LNCaP clone FGC (cell line): ENCODE measurements at regions not wholly inside any gene's neighbourhood (a gene's known extent, or its start where the extent isn't known, plus 50 kb on each side); places are given as distances from the start of the nearest gene placed in this dataset.

Experiments
- DNase-seq: peaks from one replicate; pipeline ENCODE4 v3.0.0-alpha.2; 2011; ENCODE audit warnings: low read depth
- H3K4me3 ChIP-seq: 2 replicates; pipeline ENCODE4 v1.5.1; 2011; ENCODE audit warnings: mild to moderate bottlenecking, low read depth, low read length, control low read depth
- CTCF ChIP-seq: IDR thresholded peaks from 2 replicates; pipeline ENCODE4 v1.5.1; 2012; ENCODE audit warnings: mild to moderate bottlenecking; ENCODE audit not compliant: control insufficient read depth, insufficient read depth; ENCODE audit errors: extremely low read depth

- TF ChIP-seq CTCF = no peak
- DNase-seq = no peak
- H3K4me3 ChIP-seq = no peak overlapping the region
These were observed 1588.5 kb downstream of the BRINP3 start for GRCh38 chr1:188889166-188889565.

- no peak overlapping the region for H3K4me3 ChIP-seq
- DNase-seq = no peak
- no peak for TF ChIP-seq CTCF
These were observed 1585.7 kb downstream of the BRINP3 start for GRCh38 chr1:188891958-188892357.

GRCh38 chr1:188895611-188896010 is 1582.1 kb downstream of the BRINP3 start:
- no peak for DNase-seq
- TF ChIP-seq CTCF = no peak
- no peak overlapping the region for H3K4me3 ChIP-seq

- no peak overlapping the region for H3K4me3 ChIP-seq
- TF ChIP-seq CTCF = no peak
- DNase-seq = no peak
These were observed 1574.4 kb downstream of the BRINP3 start for GRCh38 chr1:188903241-188903640.

GRCh38 chr1:188904201-188904600 is 1573.5 kb downstream of the BRINP3 start:
- DNase-seq = no peak
- TF ChIP-seq CTCF = no peak
- H3K4me3 ChIP-seq = no peak overlapping the region

- H3K4me3 ChIP-seq = no peak overlapping the region
- DNase-seq = no peak
- TF ChIP-seq CTCF = no peak
These were observed 1570.6 kb downstream of the BRINP3 start for GRCh38 chr1:188906921-188907641.

- no peak for TF ChIP-seq CTCF
- DNase-seq = no peak
These were observed 1547.3 kb downstream of the BRINP3 start for GRCh38 chr1:188930382-188930781.

More at GRCh38 chr1:188930382-188930781, 1547.3 kb downstream of the BRINP3 start:
- H3K4me3 ChIP-seq = no peak overlapping the region
